DND-41 (cell line): ENCODE measurements at regions not wholly inside any gene's neighbourhood (a gene's known extent, or its start where the extent isn't known, plus 50 kb on each side); places are given as distances from the start of the nearest gene placed in this dataset.

ENCODE experiments used
- EZH2 ChIP-seq: IDR thresholded peaks from 3 replicates; pipeline ENCODE4 v1.6.1; 2012; ENCODE audit warnings: borderline replicate concordance, low read depth, mild to moderate bottlenecking, moderate library complexity, low read length, inconsistent platforms; ENCODE audit not compliant: severe bottlenecking
- TF ChIP-seq, protein P1 (sequence below): IDR thresholded peaks from 2 replicates; pipeline ENCODE4 v1.5.1; 2012; ENCODE audit warnings: borderline replicate concordance, low read length, moderate library complexity, mild to moderate bottlenecking; ENCODE audit not compliant: poor library complexity, severe bottlenecking; ENCODE audit errors: extremely low read depth

DNA sequence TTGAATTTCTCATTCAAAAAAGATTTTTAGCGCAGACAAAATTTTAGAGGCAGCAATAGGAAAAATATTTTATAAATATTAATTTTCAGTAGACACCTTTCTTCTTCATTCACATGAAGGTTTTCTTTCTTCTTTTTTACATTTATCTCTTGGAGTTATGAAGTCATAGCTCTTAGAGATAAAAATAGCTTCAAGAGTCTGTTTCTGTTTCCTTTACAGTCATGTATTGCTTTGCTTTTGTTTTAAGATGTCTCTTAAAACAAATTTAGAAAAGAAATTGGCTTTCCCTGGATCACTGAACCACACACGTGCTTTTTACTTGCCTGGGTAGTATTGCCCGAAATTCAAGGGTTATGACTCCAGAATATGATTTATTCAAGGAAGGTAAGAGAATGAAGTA, 369.9 kb upstream of the LRRC7 start:
- TF ChIP-seq, protein P1, sequence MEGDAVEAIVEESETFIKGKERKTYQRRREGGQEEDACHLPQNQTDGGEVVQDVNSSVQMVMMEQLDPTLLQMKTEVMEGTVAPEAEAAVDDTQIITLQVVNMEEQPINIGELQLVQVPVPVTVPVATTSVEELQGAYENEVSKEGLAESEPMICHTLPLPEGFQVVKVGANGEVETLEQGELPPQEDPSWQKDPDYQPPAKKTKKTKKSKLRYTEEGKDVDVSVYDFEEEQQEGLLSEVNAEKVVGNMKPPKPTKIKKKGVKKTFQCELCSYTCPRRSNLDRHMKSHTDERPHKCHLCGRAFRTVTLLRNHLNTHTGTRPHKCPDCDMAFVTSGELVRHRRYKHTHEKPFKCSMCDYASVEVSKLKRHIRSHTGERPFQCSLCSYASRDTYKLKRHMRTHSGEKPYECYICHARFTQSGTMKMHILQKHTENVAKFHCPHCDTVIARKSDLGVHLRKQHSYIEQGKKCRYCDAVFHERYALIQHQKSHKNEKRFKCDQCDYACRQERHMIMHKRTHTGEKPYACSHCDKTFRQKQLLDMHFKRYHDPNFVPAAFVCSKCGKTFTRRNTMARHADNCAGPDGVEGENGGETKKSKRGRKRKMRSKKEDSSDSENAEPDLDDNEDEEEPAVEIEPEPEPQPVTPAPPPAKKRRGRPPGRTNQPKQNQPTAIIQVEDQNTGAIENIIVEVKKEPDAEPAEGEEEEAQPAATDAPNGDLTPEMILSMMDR, result no peak
- TF ChIP-seq EZH2, result no peak
